Neural progenitor cell (in vitro differentiated cells): ENCODE measurements at regions not wholly inside any gene's neighbourhood (a gene's known extent, or its start where the extent isn't known, plus 50 kb on each side); places are given as distances from the start of the nearest gene placed in this dataset.

Source experiments
- EZH2 ChIP-seq: fragments of 200-600 bp; sonication (generic); IDR thresholded peaks from 2 replicates; pipeline ENCODE4 v1.6.1; 2017; ENCODE audit warnings: antibody characterized with exemption, mild to moderate bottlenecking, moderate library complexity
- EZH2phosphoT487 ChIP-seq: fragments of 200-600 bp; sonication (generic); IDR thresholded peaks from 2 replicates; pipeline ENCODE4 v1.6.1; 2017; ENCODE audit warnings: antibody characterized with exemption
- TF ChIP-seq, protein P1 (sequence below): fragments of 200-600 bp; sonication (generic); IDR thresholded peaks from 2 replicates; pipeline ENCODE4 v1.5.1; 2017; ENCODE audit warnings: antibody characterized with exemption, mild to moderate bottlenecking

- TF ChIP-seq, protein P1, sequence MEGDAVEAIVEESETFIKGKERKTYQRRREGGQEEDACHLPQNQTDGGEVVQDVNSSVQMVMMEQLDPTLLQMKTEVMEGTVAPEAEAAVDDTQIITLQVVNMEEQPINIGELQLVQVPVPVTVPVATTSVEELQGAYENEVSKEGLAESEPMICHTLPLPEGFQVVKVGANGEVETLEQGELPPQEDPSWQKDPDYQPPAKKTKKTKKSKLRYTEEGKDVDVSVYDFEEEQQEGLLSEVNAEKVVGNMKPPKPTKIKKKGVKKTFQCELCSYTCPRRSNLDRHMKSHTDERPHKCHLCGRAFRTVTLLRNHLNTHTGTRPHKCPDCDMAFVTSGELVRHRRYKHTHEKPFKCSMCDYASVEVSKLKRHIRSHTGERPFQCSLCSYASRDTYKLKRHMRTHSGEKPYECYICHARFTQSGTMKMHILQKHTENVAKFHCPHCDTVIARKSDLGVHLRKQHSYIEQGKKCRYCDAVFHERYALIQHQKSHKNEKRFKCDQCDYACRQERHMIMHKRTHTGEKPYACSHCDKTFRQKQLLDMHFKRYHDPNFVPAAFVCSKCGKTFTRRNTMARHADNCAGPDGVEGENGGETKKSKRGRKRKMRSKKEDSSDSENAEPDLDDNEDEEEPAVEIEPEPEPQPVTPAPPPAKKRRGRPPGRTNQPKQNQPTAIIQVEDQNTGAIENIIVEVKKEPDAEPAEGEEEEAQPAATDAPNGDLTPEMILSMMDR = no peak
- TF ChIP-seq EZH2 (no peak), EZH2phosphoT487 (no peak)
Measured at GRCh38 chr4:107366900-107367299, 330.8 kb upstream of the DKK2 start.
